Neural cell (in vitro differentiated cells): ENCODE measurements at regions not wholly inside any gene's neighbourhood (a gene's known extent, or its start where the extent isn't known, plus 50 kb on each side); places are given as distances from the start of the nearest gene placed in this dataset.

ENCODE experiments used
- H2AFZ ChIP-seq: fragments of 200-600, 300-800 bp; sonication (generic), shearing (Covaris generic); 2 replicates; pipeline ENCODE4 v1.6.0; 2014; ENCODE audit warnings: low read depth, mild to moderate bottlenecking, antibody characterized with exemption, low read length, moderate library complexity
- H3F3A ChIP-seq: fragments of 200-600 bp; shearing (Covaris generic); 2 replicates; pipeline ENCODE4 v1.6.1; 2016; ENCODE audit warnings: mild to moderate bottlenecking, moderate library complexity, mixed read lengths, antibody characterized with exemption, low read length; ENCODE audit not compliant: insufficient read depth, poor library complexity, severe bottlenecking
- H3K27ac ChIP-seq: fragments of 200-600, 300-800 bp; sonication (generic), shearing (Covaris generic); 2 replicates; pipeline ENCODE4 v1.5.1; 2014; ENCODE audit warnings: mild to moderate bottlenecking, low read length, moderate library complexity
- H3K27me3 ChIP-seq: fragments of 300-800, 200-600 bp; sonication (generic), shearing (Covaris generic); 2 replicates; pipeline ENCODE4 v1.6.0; 2014; ENCODE audit warnings: mild to moderate bottlenecking, low read depth, low read length, moderate library complexity; ENCODE audit not compliant: insufficient read depth
- H3K36me3 ChIP-seq: fragments of 300-800, 200-600 bp; sonication (generic), shearing (Covaris generic); 2 replicates; pipeline ENCODE4 v1.5.1; 2014; ENCODE audit warnings: mild to moderate bottlenecking, antibody characterized with exemption, low read length, moderate library complexity; ENCODE audit not compliant: insufficient read depth
- H3K4me2 ChIP-seq: fragments of 300-800, 200-600 bp; sonication (generic), shearing (Covaris generic); 2 replicates; pipeline ENCODE4 v1.6.0; 2014; ENCODE audit warnings: mild to moderate bottlenecking, low read length
- H3K4me3 ChIP-seq: fragments of 300-800, 200-600 bp; sonication (generic), shearing (Covaris generic); 2 replicates; pipeline ENCODE4 v1.5.1; 2014; ENCODE audit warnings: mild to moderate bottlenecking, low read length, moderate library complexity
- H3K79me2 ChIP-seq: fragments of 200-600 bp; shearing (Covaris generic); replicated peaks from 2 replicates; pipeline ENCODE4 v1.6.0; 2014; ENCODE audit warnings: mild to moderate bottlenecking, low read length, moderate library complexity; ENCODE audit not compliant: insufficient read depth
- H3K9ac ChIP-seq: fragments of 300-800, 200-600 bp; sonication (generic), shearing (Covaris generic); 2 replicates; pipeline ENCODE4 v1.6.1; 2016; ENCODE audit warnings: mild to moderate bottlenecking, low read length, mixed read lengths
- H3K9me2 ChIP-seq: fragments of 200-600 bp; shearing (Covaris generic); 2 replicates; pipeline ENCODE4 v1.6.1; 2016; ENCODE audit warnings: mild to moderate bottlenecking, low read length, mixed read lengths; ENCODE audit not compliant: insufficient read depth
- H3K9me3 ChIP-seq: fragments of 200-600, 300-800 bp; sonication (generic), shearing (Covaris generic); 2 replicates; pipeline ENCODE4 v1.6.1; 2016; ENCODE audit warnings: mild to moderate bottlenecking, mixed run types, low read length, moderate library complexity, mixed read lengths
- H4K20me1 ChIP-seq: fragments of 200-600 bp; shearing (Covaris generic); 2 replicates; pipeline ENCODE4 v1.6.1; 2016; ENCODE audit warnings: mild to moderate bottlenecking, mixed run types; ENCODE audit not compliant: insufficient read depth
- EP300 ChIP-seq: fragments of 450-650 bp; conservative IDR thresholded peaks from 2 replicates; pipeline ENCODE4 v1.6.1; 2014; ENCODE audit warnings: antibody characterized with exemption, mild to moderate bottlenecking, moderate library complexity; ENCODE audit not compliant: poor library complexity, severe bottlenecking
- EZH2 ChIP-seq: fragments of 200-600, 300-800 bp; shearing (Covaris generic), sonication (generic); IDR thresholded peaks from 2 replicates; pipeline ENCODE4 v1.6.1; 2014; ENCODE audit warnings: antibody characterized with exemption, low read length, borderline replicate concordance, mild to moderate bottlenecking; ENCODE audit not compliant: insufficient read depth, poor library complexity, severe bottlenecking
- MXI1 ChIP-seq: fragments of 450-650 bp; conservative IDR thresholded peaks from 2 replicates; pipeline ENCODE4 v1.6.1; 2014; ENCODE audit warnings: antibody characterized with exemption, mild to moderate bottlenecking; ENCODE audit not compliant: poor library complexity, severe bottlenecking
- POLR2AphosphoS5 ChIP-seq: IDR thresholded peaks from 2 replicates; pipeline ENCODE4 v1.6.1; 2012
- RAD21 ChIP-seq: fragments of 450-650 bp; conservative IDR thresholded peaks from 2 replicates; pipeline ENCODE4 v1.6.1; 2014; ENCODE audit warnings: antibody characterized with exemption, mild to moderate bottlenecking, moderate library complexity
- REST ChIP-seq: IDR thresholded peaks from 2 replicates; pipeline ENCODE4 v1.6.1; 2012; ENCODE audit warnings: borderline replicate concordance
- SMC3 ChIP-seq: fragments of 450-650 bp; conservative IDR thresholded peaks from 2 replicates; pipeline ENCODE4 v1.6.1; 2014; ENCODE audit warnings: antibody characterized with exemption, mild to moderate bottlenecking, moderate library complexity; ENCODE audit not compliant: poor library complexity
- TAF1 ChIP-seq: IDR thresholded peaks from 2 replicates; pipeline ENCODE4 v1.6.1; 2012; ENCODE audit warnings: low read depth
- TF ChIP-seq, protein P1 (sequence below): fragments of 450-650 bp; IDR thresholded peaks from 2 replicates; pipeline ENCODE4 v1.5.1; 2014; ENCODE audit warnings: antibody characterized with exemption, mild to moderate bottlenecking, moderate library complexity; ENCODE audit not compliant: poor library complexity, severe bottlenecking

DNA sequence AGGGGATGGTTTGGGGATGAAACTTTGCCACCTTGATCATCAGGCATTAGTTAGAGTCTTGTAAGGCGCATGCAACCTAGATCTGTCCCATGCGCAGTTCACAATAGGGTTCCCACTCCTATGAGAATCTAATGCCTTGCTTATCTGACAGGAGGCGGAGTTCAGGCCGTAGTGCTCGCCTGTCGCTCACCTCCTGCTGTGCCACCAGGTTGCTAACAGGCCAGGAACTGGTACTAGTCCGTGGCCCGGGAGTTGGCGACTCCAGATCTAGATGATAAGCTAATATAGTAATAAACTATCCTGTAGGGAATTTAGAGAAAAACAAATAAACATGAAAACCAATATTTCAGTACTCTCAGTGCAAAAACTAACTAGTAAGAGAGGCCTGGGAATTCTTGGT is 155.4 kb upstream of the ANO5 start:
- H3K79me2 ChIP-seq: no peaks in the 10 kb centered on the region
- H3K9me2 ChIP-seq: no peaks in the 10 kb centered on the region
- H3K27me3 ChIP-seq: no peaks in the 10 kb centered on the region
- no peaks in the 10 kb centered on the region for H4K20me1 ChIP-seq
- no peak overlapping the region for H3K27ac ChIP-seq
- H3K4me2 ChIP-seq: no peak overlapping the region
- H3K36me3 ChIP-seq: no peaks in the 10 kb centered on the region
- H3K9ac ChIP-seq: no peak overlapping the region
- no peak overlapping the region for H2AFZ ChIP-seq
- no peak overlapping the region for H3K4me3 ChIP-seq
- H3F3A ChIP-seq: no peaks in the 10 kb centered on the region
- no peak for TF ChIP-seq TAF1
- TF ChIP-seq MXI1: no peak
- TF ChIP-seq REST: no peak
- no peak for TF ChIP-seq SMC3
- TF ChIP-seq EZH2: no peak
- no peak for TF ChIP-seq POLR2AphosphoS5
- no peak for TF ChIP-seq EP300
- TF ChIP-seq RAD21: no peak
- TF ChIP-seq, protein P1, sequence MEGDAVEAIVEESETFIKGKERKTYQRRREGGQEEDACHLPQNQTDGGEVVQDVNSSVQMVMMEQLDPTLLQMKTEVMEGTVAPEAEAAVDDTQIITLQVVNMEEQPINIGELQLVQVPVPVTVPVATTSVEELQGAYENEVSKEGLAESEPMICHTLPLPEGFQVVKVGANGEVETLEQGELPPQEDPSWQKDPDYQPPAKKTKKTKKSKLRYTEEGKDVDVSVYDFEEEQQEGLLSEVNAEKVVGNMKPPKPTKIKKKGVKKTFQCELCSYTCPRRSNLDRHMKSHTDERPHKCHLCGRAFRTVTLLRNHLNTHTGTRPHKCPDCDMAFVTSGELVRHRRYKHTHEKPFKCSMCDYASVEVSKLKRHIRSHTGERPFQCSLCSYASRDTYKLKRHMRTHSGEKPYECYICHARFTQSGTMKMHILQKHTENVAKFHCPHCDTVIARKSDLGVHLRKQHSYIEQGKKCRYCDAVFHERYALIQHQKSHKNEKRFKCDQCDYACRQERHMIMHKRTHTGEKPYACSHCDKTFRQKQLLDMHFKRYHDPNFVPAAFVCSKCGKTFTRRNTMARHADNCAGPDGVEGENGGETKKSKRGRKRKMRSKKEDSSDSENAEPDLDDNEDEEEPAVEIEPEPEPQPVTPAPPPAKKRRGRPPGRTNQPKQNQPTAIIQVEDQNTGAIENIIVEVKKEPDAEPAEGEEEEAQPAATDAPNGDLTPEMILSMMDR: no peak
- H3K9me3 ChIP-seq: no peaks in the 10 kb centered on the region

DNA sequence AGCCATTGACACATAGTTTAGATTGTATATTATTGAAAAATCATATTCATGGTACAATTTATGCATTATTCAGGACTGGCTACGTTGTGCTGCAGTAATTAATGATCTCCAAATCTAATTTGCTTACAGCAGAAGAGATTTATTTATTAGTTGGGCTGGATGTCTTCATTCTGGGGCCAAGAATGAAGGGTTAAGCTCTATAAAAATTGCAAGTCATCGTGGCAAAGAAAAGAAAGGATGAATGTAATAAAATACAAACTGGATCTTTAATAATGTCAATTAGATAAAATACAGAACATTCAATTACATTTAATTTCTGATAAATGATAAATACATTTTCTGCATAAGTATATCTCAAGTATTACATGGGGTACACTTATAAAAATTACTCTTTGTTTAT is 151.8 kb upstream of the ANO5 start:
- Histone ChIP-seq H3K9ac (no peak overlapping the region), H3K36me3 (no peaks in the 10 kb centered on the region), H3F3A (no peaks in the 10 kb centered on the region), H3K4me2 (no peak overlapping the region), H3K79me2 (no peaks in the 10 kb centered on the region), H2AFZ (no peak overlapping the region), H3K9me2 (no peaks in the 10 kb centered on the region), H3K27me3 (no peaks in the 10 kb centered on the region), H3K9me3 (no peaks in the 10 kb centered on the region), H4K20me1 (no peaks in the 10 kb centered on the region), H3K27ac (no peak overlapping the region), H3K4me3 (no peak overlapping the region)
- no peak for TF ChIP-seq SMC3
- TF ChIP-seq EP300: no peak
- TF ChIP-seq RAD21: no peak
- TF ChIP-seq POLR2AphosphoS5: no peak
- no peak for TF ChIP-seq MXI1
- no peak for TF ChIP-seq TAF1
- TF ChIP-seq, protein P1: no peak
- no peak for TF ChIP-seq REST
- TF ChIP-seq EZH2: no peak
